ENCODE measurements at regions not wholly inside any gene's neighbourhood (a gene's known extent, or its start where the extent isn't known, plus 50 kb on each side); places are given as distances from the start of the nearest gene placed in this dataset.

DNA sequence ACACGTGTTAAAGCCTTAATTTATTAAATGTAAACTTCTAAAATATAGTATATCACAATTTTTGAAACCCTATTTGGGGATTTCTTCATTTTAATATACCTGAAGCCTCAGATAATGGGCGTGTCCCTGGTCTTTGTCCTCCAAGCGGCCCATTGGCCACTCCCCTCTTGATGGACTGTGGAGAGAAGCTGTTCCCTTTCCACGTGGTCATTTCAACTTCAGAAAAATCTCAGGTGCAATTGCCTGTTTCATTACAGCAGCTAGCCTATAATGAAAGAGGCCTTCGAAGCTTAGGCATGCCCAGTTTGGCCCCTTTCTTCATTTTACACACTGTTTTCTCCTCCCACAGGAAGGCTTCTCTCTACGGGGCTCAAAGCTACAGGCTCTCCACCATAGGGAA, 131.4 kb upstream of the ARHGAP5 start:
- no peak for TF ChIP-seq EZH2 (IDR thresholded peaks at IDR 0.05; ENCODE audit: low read length, missing control alignments)
- TF ChIP-seq, protein P1, sequence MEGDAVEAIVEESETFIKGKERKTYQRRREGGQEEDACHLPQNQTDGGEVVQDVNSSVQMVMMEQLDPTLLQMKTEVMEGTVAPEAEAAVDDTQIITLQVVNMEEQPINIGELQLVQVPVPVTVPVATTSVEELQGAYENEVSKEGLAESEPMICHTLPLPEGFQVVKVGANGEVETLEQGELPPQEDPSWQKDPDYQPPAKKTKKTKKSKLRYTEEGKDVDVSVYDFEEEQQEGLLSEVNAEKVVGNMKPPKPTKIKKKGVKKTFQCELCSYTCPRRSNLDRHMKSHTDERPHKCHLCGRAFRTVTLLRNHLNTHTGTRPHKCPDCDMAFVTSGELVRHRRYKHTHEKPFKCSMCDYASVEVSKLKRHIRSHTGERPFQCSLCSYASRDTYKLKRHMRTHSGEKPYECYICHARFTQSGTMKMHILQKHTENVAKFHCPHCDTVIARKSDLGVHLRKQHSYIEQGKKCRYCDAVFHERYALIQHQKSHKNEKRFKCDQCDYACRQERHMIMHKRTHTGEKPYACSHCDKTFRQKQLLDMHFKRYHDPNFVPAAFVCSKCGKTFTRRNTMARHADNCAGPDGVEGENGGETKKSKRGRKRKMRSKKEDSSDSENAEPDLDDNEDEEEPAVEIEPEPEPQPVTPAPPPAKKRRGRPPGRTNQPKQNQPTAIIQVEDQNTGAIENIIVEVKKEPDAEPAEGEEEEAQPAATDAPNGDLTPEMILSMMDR (conservative IDR thresholded peaks at IDR 0.05 in 1 of 2, IDR thresholded peaks at IDR 0.05 in 1 of 2; ENCODE audit: low read depth in 1 of 2, low read length in 2 of 2): no peak

All from fibroblast of lung (primary cell).